Gastrocnemius medialis (tissue), 4 donors: ENCODE measurements at regions not wholly inside any gene's neighbourhood (a gene's known extent, or its start where the extent isn't known, plus 50 kb on each side); places are given as distances from the start of the nearest gene placed in this dataset.

Source experiments
- CTCF ChIP-seq, 5 experiments: fragments of 450-650 bp in 3 of 5; fragments of 200-600 bp in 2 of 5; sonication (generic) in 2 of 5; IDR thresholded peaks in 4 of 5; conservative IDR thresholded peaks in 1 of 5; 1 replicate in 4 of 5; 2 replicates in 1 of 5; pipeline ENCODE4 v1.5.1; 2016 to 2019; ENCODE audit warnings: antibody characterized with exemption in 5 of 5, mild to moderate bottlenecking in 3 of 5, moderate library complexity in 3 of 5
- POLR2A ChIP-seq, 2 donors: fragments of 450-650 bp; IDR thresholded peaks; one replicate each; pipeline ENCODE4 v1.6.1; 2017; ENCODE audit warnings: antibody characterized with exemption in 2 of 2, mild to moderate bottlenecking in 2 of 2, moderate library complexity in 2 of 2

GRCh38 chr6:98384801-98385200 lies 449.6 kb upstream of the POU3F2 start:
- TF ChIP-seq CTCF (IDR thresholded peaks at IDR 0.05 in 4 of 5, conservative IDR thresholded peaks at IDR 0.05 in 1 of 5) (no peak), POLR2A (IDR thresholded peaks at IDR 0.05) (no peak)
